Panc1 (cell line): ENCODE measurements at regions not wholly inside any gene's neighbourhood (a gene's known extent, or its start where the extent isn't known, plus 50 kb on each side); places are given as distances from the start of the nearest gene placed in this dataset.

Experiments
- POLR2AphosphoS5 ChIP-seq: IDR thresholded peaks from 2 replicates; pipeline ENCODE4 v1.6.1; 2012; ENCODE audit warnings: mild to moderate bottlenecking, low read depth, low read length, moderate library complexity
- REST ChIP-seq, 2 experiments: IDR thresholded peaks; 2 replicates each; pipeline ENCODE4 v1.6.1; 2011 to 2012; ENCODE audit warnings: low read depth in 2 of 2, control low read depth in 1 of 2, low read length in 1 of 2, mild to moderate bottlenecking in 1 of 2, moderate library complexity in 1 of 2; ENCODE audit not compliant: insufficient read depth in 1 of 2

DNA sequence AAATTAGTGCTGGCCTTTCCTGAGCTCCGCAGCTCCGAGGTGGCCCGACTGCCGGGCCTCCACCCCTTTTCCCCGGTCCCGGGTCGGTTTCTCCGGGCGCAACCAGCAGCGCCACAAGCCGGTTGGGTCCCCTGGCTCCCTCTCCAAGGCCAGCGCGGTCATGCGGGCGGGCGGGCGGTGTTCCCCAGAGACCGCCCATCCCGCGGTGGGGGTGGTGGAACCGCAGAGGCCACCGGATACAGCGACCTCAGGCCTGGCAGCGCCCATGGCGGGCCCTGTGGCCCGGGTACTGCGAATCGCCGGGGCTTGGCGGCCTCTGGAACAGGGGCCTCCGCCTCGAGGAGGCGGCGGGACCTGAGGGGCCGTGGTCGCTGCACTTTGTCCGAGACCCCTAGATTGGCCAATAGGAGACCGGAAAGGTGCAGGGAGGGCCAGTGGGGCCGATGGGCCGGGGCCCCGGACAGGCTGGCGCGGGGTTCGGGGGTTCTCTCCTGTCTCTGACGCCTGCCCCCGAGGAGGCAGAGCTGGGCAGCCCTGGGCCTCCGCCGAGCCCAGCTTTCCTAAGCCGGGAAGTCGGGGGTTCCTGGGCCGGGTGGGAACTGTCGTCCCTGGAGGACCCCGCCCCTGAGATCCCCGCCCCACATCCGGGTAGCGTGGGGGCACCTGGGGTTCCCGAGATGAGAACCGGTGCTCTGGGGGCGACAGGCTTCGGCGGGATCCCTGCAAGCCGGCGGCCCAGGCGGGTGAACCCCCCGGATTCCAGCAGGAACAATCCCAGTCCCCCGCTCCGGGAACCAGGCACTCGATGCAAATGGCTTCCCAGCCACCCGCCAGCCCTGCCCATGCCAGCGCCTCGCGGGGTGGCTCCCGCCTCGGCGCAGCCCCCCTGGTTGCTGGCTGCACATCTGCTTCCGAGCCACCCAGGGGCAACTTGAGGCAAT lies 293.9 kb downstream of the ZSWIM6 start:
- TF ChIP-seq REST (IDR thresholded peaks at IDR 0.05; ENCODE audit: insufficient read depth in 1 of 2, low read depth in 2 of 2, low read length in 1 of 2) (no peak), POLR2AphosphoS5 (no peak)
